HCT116 (cell line): ENCODE measurements at regions not wholly inside any gene's neighbourhood (a gene's known extent, or its start where the extent isn't known, plus 50 kb on each side); places are given as distances from the start of the nearest gene placed in this dataset.

Experiments
- ATAC-seq: fragments of 200-7000 bp; cut with Tn5 transposase; 2 replicates; pipeline ENCODE4 v1.9.1; 2020; ENCODE audit warnings: mild to moderate bottlenecking, moderate library complexity
- BruUV-seq: library from RNA; stranded (reverse); fragments of 400-500 nt; replicated peaks from 2 replicates; lab custom pipeline; 2021; lab: Mats Ljungman, UMichigan
- CTCF ChIA-PET: fragments of 300-600 bp; sonication (Branson Sonifier 250); formaldehyde crosslinking; loops from one replicate; lab custom pipeline; 2021; ENCODE audit warnings: antibody characterized with exemption; lab: Charles Lee
- POLR2A ChIA-PET: fragments of 300-600, 350-600 bp; sonication (Branson Sonifier 250); formaldehyde crosslinking; loops from one replicate; lab custom pipeline; 2021; ENCODE audit warnings: antibody characterized with exemption; lab: Charles Lee
- RAD21 ChIA-PET, 2 experiments: fragments of 300-600 bp; sonication (Branson Sonifier 250); formaldehyde crosslinking; loops; one replicate each; lab custom pipeline; 2023; ENCODE audit warnings: low total read pairs in 2 of 2; ENCODE audit not compliant: uncharacterized antibody in 2 of 2, unreplicated experiment in 2 of 2, low non-redundant PET in 1 of 2; lab: Charles Lee
- DNase-seq: peaks from one replicate; pipeline ENCODE4 v3.0.0-alpha.2; 2010; ENCODE audit warnings: low read depth, low spot score
- H2AFZ ChIP-seq: fragments of 200-600 bp; shearing (Covaris generic), sonication (generic); 2 replicates; pipeline ENCODE4 v1.6.1; 2017; ENCODE audit warnings: low read depth, mixed run types, mixed read lengths, antibody characterized with exemption, low read length; ENCODE audit not compliant: poor library complexity, severe bottlenecking
- H3K27ac ChIP-seq: 2 replicates; pipeline ENCODE4 v1.5.1; 2012; ENCODE audit warnings: low read depth, low read length
- H3K27me3 ChIP-seq: fragments of 200-600 bp; sonication (generic); 2 replicates; pipeline ENCODE4 v1.6.1; 2016; ENCODE audit warnings: mixed run types, low read length, mixed read lengths; ENCODE audit not compliant: insufficient read depth
- H3K36me3 ChIP-seq, 2 experiments: fragments of 200-500 bp in 1 of 2; fragments of 200-600 bp in 1 of 2; sonication (Bioruptor generic) in 1 of 2; sonication (generic) in 1 of 2; 2 replicates each; pipeline versions ENCODE4 v1.5.1 to v1.6.1; 2014 to 2016; ENCODE audit warnings: low read length in 2 of 2, inconsistent platforms in 1 of 2, mixed read lengths in 1 of 2, mixed run types in 1 of 2; ENCODE audit not compliant: insufficient read depth in 2 of 2, control insufficient read depth in 1 of 2
- H3K4me1 ChIP-seq, 2 experiments: fragments of 200-600 bp in 1 of 2; sonication (generic) in 1 of 2; 2 replicates each; pipeline versions ENCODE4 v1.5.1 to v1.6.1; 2012 to 2017; ENCODE audit warnings: low read length in 2 of 2, inconsistent platforms in 1 of 2, mild to moderate bottlenecking in 1 of 2, mixed read lengths in 1 of 2, mixed run types in 1 of 2, moderate library complexity in 1 of 2; ENCODE audit not compliant: insufficient read depth in 2 of 2, control insufficient read depth in 1 of 2
- H3K4me2 ChIP-seq: fragments of 200-600 bp; sonication (generic); 2 replicates; pipeline ENCODE4 v1.6.1; 2017; ENCODE audit warnings: mixed run types, low read length, mixed read lengths
- H3K4me3 ChIP-seq, 2 experiments: fragments of 200-600 bp in 1 of 2; sonication (generic) in 1 of 2; replicated peaks in 1 of 2; 2 replicates each; pipeline ENCODE4 v1.5.1; 2011 to 2016; ENCODE audit warnings: low read length in 2 of 2, control low read depth in 1 of 2, low read depth in 1 of 2, mild to moderate bottlenecking in 1 of 2, mixed read lengths in 1 of 2, mixed run types in 1 of 2
- H3K79me2 ChIP-seq: fragments of 200-600 bp; sonication (generic); 2 replicates; pipeline ENCODE4 v1.6.1; 2017; ENCODE audit warnings: mild to moderate bottlenecking, mixed run types, low read length, moderate library complexity, mixed read lengths; ENCODE audit not compliant: insufficient read depth
- H3K9ac ChIP-seq: fragments of 200-600 bp; sonication (generic); 2 replicates; pipeline ENCODE4 v1.6.1; 2016; ENCODE audit warnings: low read length, mixed read lengths
- H3K9me2 ChIP-seq: fragments of 200-600 bp; sonication (generic), shearing (Covaris generic); 2 replicates; pipeline ENCODE4 v1.6.1; 2017; ENCODE audit warnings: mixed run types, mild to moderate bottlenecking, moderate library complexity; ENCODE audit not compliant: insufficient read depth
- H3K9me3 ChIP-seq, 2 experiments: fragments of 200-500 bp in 1 of 2; fragments of 200-600 bp in 1 of 2; sonication (Bioruptor generic) in 1 of 2; sonication (generic) in 1 of 2; 2 replicates each; pipeline ENCODE4 v1.6.1; 2014 to 2017; ENCODE audit warnings: low read length in 2 of 2, mixed read lengths in 2 of 2, inconsistent platforms in 1 of 2, low read depth in 1 of 2, mild to moderate bottlenecking in 1 of 2, mixed run types in 1 of 2, moderate library complexity in 1 of 2; ENCODE audit not compliant: control insufficient read depth in 1 of 2, insufficient read depth in 1 of 2
- H4K20me1 ChIP-seq: fragments of 200-600 bp; sonication (generic), shearing (Covaris generic); 2 replicates; pipeline ENCODE4 v1.6.1; 2017; ENCODE audit warnings: mixed run types, mild to moderate bottlenecking, moderate library complexity; ENCODE audit not compliant: insufficient read depth
- CBX3 ChIP-seq: IDR thresholded peaks from 2 replicates; pipeline ENCODE4 v1.6.1; 2012; ENCODE audit warnings: low read depth
- CEBPB ChIP-seq: IDR thresholded peaks from 2 replicates; pipeline ENCODE4 v1.6.1; 2012; ENCODE audit warnings: low read depth
- EGR1 ChIP-seq: IDR thresholded peaks from 2 replicates; pipeline ENCODE4 v1.6.1; 2012; ENCODE audit warnings: low read depth
- ELF1 ChIP-seq: IDR thresholded peaks from 2 replicates; pipeline ENCODE4 v1.6.1; 2012; ENCODE audit warnings: low read depth, borderline replicate concordance
- EZH2 ChIP-seq: fragments of 200-600 bp; sonication (generic); IDR thresholded peaks from 2 replicates; pipeline ENCODE4 v1.6.1; 2017; ENCODE audit warnings: antibody characterized with exemption, mixed run types
- EZH2phosphoT487 ChIP-seq: fragments of 200-600 bp; IDR thresholded peaks from 2 replicates; pipeline ENCODE4 v1.6.1; 2018; ENCODE audit warnings: antibody characterized with exemption, borderline replicate concordance
- FOSL1 ChIP-seq: IDR thresholded peaks from 2 replicates; pipeline ENCODE4 v1.6.1; 2012; ENCODE audit warnings: low read depth
- JUND ChIP-seq: IDR thresholded peaks from 2 replicates; pipeline ENCODE4 v1.6.1; 2012
- MAX ChIP-seq: IDR thresholded peaks from 2 replicates; pipeline ENCODE4 v1.6.1; 2012
- POLR2A ChIP-seq: IDR thresholded peaks from 2 replicates; pipeline ENCODE4 v1.7.0; 2011; ENCODE audit warnings: borderline replicate concordance; ENCODE audit not compliant: insufficient read depth, insufficient read length; ENCODE audit errors: extremely low read depth
- POLR2AphosphoS5 ChIP-seq: IDR thresholded peaks from 2 replicates; pipeline ENCODE4 v1.6.1; 2011; ENCODE audit warnings: mild to moderate bottlenecking, low read depth, low read length, moderate library complexity
- RAD21 ChIP-seq: IDR thresholded peaks from 2 replicates; pipeline ENCODE4 v1.6.1; 2012; ENCODE audit warnings: low read depth, mild to moderate bottlenecking
- SP1 ChIP-seq: IDR thresholded peaks from 2 replicates; pipeline ENCODE4 v1.6.1; 2012; ENCODE audit warnings: low read depth
- SRF ChIP-seq: IDR thresholded peaks from 2 replicates; pipeline ENCODE4 v1.6.1; 2012; ENCODE audit warnings: low read depth
- TCF7L2 ChIP-seq: IDR thresholded peaks from 2 replicates; pipeline ENCODE4 v1.7.0; 2011; ENCODE audit warnings: borderline replicate concordance, inconsistent platforms; ENCODE audit not compliant: insufficient read depth, insufficient read length; ENCODE audit errors: extremely low read depth
- ZFX ChIP-seq: fragments of 450-650 bp; IDR thresholded peaks from 2 replicates; pipeline ENCODE4 v1.6.1; 2017
- ZNF274 ChIP-seq: fragments of 200-500 bp; sonication (Bioruptor generic); IDR thresholded peaks from 2 replicates; pipeline ENCODE4 v1.6.1; 2014; ENCODE audit warnings: mild to moderate bottlenecking, low read depth, low read length, inconsistent platforms
- intact Hi-C: fragments of 100-400 bp; cut with micrococcal nuclease; formaldehyde crosslinking; loops from 2 replicates; pipeline ENCODE4 v1.10.0; 2022
- TF ChIP-seq, protein P1 (sequence below): IDR thresholded peaks from 2 replicates; pipeline ENCODE4 v1.6.1; 2012
- TF ChIP-seq, protein P2 (sequence below): IDR thresholded peaks from 2 replicates; pipeline ENCODE4 v1.6.1; 2012; ENCODE audit warnings: low read depth
- TF ChIP-seq, protein P3 (sequence below): IDR thresholded peaks from 2 replicates; pipeline ENCODE4 v1.6.1; 2011; ENCODE audit warnings: mild to moderate bottlenecking, low read length, moderate library complexity; ENCODE audit not compliant: insufficient replicate concordance; ENCODE audit errors: extremely low read depth

DNA sequence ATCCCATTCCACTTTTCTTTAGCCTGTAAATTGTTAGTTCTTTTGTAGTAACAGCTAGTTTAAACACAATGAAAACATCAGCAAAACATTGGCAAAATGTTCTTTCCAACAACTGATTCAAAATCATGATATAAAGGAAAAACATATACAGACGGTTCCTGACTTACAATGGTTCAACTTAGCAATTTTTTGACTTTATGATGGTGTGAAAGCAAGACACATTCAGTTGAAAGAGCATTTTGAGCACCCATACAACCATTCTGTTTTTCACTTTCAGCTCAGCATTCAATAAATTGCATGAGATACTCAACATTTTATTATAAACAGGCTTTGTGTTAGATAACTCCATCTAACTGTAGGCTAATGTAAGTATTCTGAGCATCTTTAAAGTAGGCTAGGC lies 185.1 kb downstream of the NOL4 start (continued):
- TF ChIP-seq, protein P1, sequence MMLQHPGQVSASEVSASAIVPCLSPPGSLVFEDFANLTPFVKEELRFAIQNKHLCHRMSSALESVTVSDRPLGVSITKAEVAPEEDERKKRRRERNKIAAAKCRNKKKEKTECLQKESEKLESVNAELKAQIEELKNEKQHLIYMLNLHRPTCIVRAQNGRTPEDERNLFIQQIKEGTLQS = no peak
- TF ChIP-seq EZH2 = no peak
- no peak for TF ChIP-seq MAX
- no peak for TF ChIP-seq CEBPB

- TF ChIP-seq CBX3 (no peak), ELF1 (no peak), TCF7L2 (no peak), FOSL1 (no peak), EZH2 (no peak), RAD21 (no peak), MAX (no peak), ZFX (no peak), CEBPB (no peak), POLR2A (no peak), ZNF274 (no peak), SP1 (no peak), EGR1 (no peak), POLR2AphosphoS5 (no peak), SRF (no peak), EZH2phosphoT487 (no peak), JUND (no peak)
- TF ChIP-seq, protein P1 = no peak
- TF ChIP-seq, protein P2, sequence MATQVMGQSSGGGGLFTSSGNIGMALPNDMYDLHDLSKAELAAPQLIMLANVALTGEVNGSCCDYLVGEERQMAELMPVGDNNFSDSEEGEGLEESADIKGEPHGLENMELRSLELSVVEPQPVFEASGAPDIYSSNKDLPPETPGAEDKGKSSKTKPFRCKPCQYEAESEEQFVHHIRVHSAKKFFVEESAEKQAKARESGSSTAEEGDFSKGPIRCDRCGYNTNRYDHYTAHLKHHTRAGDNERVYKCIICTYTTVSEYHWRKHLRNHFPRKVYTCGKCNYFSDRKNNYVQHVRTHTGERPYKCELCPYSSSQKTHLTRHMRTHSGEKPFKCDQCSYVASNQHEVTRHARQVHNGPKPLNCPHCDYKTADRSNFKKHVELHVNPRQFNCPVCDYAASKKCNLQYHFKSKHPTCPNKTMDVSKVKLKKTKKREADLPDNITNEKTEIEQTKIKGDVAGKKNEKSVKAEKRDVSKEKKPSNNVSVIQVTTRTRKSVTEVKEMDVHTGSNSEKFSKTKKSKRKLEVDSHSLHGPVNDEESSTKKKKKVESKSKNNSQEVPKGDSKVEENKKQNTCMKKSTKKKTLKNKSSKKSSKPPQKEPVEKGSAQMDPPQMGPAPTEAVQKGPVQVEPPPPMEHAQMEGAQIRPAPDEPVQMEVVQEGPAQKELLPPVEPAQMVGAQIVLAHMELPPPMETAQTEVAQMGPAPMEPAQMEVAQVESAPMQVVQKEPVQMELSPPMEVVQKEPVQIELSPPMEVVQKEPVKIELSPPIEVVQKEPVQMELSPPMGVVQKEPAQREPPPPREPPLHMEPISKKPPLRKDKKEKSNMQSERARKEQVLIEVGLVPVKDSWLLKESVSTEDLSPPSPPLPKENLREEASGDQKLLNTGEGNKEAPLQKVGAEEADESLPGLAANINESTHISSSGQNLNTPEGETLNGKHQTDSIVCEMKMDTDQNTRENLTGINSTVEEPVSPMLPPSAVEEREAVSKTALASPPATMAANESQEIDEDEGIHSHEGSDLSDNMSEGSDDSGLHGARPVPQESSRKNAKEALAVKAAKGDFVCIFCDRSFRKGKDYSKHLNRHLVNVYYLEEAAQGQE = no peak
- TF ChIP-seq, protein P3, sequence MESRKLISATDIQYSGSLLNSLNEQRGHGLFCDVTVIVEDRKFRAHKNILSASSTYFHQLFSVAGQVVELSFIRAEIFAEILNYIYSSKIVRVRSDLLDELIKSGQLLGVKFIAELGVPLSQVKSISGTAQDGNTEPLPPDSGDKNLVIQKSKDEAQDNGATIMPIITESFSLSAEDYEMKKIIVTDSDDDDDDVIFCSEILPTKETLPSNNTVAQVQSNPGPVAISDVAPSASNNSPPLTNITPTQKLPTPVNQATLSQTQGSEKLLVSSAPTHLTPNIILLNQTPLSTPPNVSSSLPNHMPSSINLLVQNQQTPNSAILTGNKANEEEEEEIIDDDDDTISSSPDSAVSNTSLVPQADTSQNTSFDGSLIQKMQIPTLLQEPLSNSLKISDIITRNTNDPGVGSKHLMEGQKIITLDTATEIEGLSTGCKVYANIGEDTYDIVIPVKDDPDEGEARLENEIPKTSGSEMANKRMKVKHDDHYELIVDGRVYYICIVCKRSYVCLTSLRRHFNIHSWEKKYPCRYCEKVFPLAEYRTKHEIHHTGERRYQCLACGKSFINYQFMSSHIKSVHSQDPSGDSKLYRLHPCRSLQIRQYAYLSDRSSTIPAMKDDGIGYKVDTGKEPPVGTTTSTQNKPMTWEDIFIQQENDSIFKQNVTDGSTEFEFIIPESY = no peak
- Histone ChIP-seq H3K27ac (no peak overlapping the region), H3K79me2 (no peaks in the 10 kb centered on the region), H2AFZ (no peak overlapping the region), H4K20me1 (no peaks in the 10 kb centered on the region), H3K27me3 (no peaks in the 10 kb centered on the region), H3K4me1 (no peaks in the 10 kb centered on the region), H3K9ac (no peak overlapping the region), H3K9me3 (peaks cover 0 to 13% of the 10 kb centered on the region in 2 experiments; a peak in 2 of 4 replicates), H3K4me2 (no peak overlapping the region), H3K36me3 (no peaks in the 10 kb centered on the region), H3K9me2 (no peaks in the 10 kb centered on the region), H3K4me3 (no peak overlapping the region)
- CTCF ChIA-PET = no interaction called here
- no peak for DNase-seq
- intact Hi-C loops = no loop called here
- ATAC-seq = no peak
- POLR2A ChIA-PET = no interaction called here
- RAD21 ChIA-PET = no interaction called here
- BruUV-seq = no TSS peak
Observed at GRCh38 chr18:34039201-34039600, 185.5 kb downstream of the NOL4 start.
